Stimulated activated naive B cell treated with anti-CD40 and anti-IgM and Interleukin-4, amounts not matched to agents 10 μg/mL and 1 μg/mL and 100 μg/mL, for 72 hours (primary cell): ENCODE measurements at regions not wholly inside any gene's neighbourhood (a gene's known extent, or its start where the extent isn't known, plus 50 kb on each side); places are given as distances from the start of the nearest gene placed in this dataset.

Source experiments
- ATAC-seq, 2 donors: fragments of 150-1000 bp; cut with Tn5 transposase; replicated peaks; 2 replicates each; pipeline ENCODE4 v1.10.0; 2021; ENCODE audit warnings: moderate library complexity in 1 of 2
- DNase-seq: peaks from one replicate; pipeline ENCODE4 v3.0.0; 2021
- H3K27ac Mint-ChIP-seq: one replicate; pipeline ENCODE4 v1.8.0; 2022; ENCODE audit warnings: mild to moderate bottlenecking, mixed read lengths
- H3K27me3 Mint-ChIP-seq, 2 donors: one replicate each; pipeline ENCODE4 v1.8.0; 2022; ENCODE audit warnings: mixed read lengths in 2 of 2
- H3K36me3 Mint-ChIP-seq, 2 donors: one replicate each; pipeline ENCODE4 v1.8.0; 2022; ENCODE audit warnings: mixed read lengths in 2 of 2, mild to moderate bottlenecking in 1 of 2
- H3K4me1 Mint-ChIP-seq, 2 donors: one replicate each; pipeline ENCODE4 v1.8.0; 2022; ENCODE audit warnings: mixed read lengths in 2 of 2, mild to moderate bottlenecking in 1 of 2
- H3K4me3 Mint-ChIP-seq, 2 donors: one replicate each; pipeline ENCODE4 v1.8.0; 2022; ENCODE audit warnings: mild to moderate bottlenecking in 2 of 2, mixed read lengths in 2 of 2, moderate library complexity in 1 of 2
- H3K9me3 Mint-ChIP-seq, 2 donors: one replicate each; pipeline ENCODE4 v1.8.0; 2022; ENCODE audit warnings: mixed read lengths in 2 of 2, mild to moderate bottlenecking in 1 of 2

DNA sequence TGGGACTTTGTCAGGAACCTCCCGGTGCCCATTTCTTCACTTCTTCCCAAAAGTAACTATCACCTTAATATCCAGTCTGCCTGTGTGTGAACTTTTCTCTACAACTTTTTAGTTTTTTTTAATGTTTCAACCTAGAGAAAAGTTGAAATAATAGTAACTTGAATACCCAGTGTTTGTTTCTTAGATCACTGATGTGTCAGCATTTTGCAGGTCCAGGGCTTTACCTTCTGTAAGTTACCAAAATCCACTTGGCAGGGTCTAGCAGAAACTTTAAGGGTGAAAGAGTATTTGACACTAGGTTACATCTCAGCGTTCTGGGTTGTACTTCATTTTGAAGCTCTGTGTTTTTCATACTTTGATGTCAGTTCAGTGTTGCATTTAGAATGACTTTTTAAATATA lies 372.7 kb downstream of the ARL4A start:
- peaks cover 0 to 3% of the 10 kb centered on the region in 2 donors for H3K36me3 Mint-ChIP-seq
- no peak overlapping the region for H3K27ac Mint-ChIP-seq
- peaks cover 0 to 3% of the 10 kb centered on the region in 2 donors for H3K9me3 Mint-ChIP-seq
- H3K4me3 Mint-ChIP-seq, result no peak overlapping the region
- no peak for ATAC-seq
- no peaks in the 10 kb centered on the region for H3K27me3 Mint-ChIP-seq
- no peak for DNase-seq
- peaks cover 20 to 35% of the 10 kb centered on the region in 2 donors for H3K4me1 Mint-ChIP-seq

DNA sequence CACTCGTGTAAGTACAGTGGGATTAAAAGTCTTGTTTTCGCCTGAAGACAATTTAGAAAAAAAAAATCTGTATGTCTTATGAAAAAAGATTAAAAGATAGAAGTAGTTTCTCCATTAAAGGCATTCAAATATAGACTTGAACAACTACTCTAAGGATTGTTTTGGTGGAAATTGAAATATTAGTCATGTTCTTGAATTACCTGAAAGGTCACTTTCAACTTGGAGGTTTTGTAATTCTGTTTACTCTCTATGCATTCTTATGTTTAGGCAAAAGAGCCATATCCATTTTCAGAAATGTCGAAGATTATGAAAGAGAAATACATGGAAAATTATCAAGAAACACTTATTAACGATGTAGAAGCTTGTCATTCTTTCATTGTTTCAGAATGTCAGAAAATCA lies 373.7 kb downstream of the ARL4A start:
- Mint-ChIP-seq H3K27me3 (no peaks in the 10 kb centered on the region), H3K4me3 (no peak overlapping the region), H3K27ac (no peak overlapping the region), H3K9me3 (peaks cover 0 to 3% of the 10 kb centered on the region in 2 donors), H3K36me3 (peaks cover 0 to 3% of the 10 kb centered on the region in 2 donors), H3K4me1 (peaks cover 13 to 26% of the 10 kb centered on the region in 2 donors)
- DNase-seq, result no peak
- ATAC-seq, result no peak

DNA sequence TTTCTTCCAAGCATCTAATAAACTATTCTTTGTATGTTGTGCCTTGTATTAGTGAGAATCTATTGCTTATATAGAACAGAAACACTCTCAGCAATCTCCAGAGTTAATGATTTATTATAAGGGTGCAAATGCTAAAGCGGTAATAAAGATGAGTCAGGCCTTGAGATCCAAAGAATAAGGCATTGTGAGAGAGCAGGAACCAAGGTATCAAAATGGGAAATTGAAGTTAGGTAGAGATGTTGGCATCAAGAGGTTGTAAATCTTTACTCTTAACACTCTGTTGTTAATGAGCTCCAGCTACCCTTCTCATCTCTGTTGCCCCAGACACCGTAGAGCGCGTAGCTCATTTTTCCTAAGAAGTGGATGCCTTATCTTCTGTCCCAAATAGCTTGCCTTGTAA lies 375.2 kb downstream of the ARL4A start:
- Mint-ChIP-seq H3K4me1 (peaks cover 7 to 13% of the 10 kb centered on the region in 2 donors), H3K9me3 (peaks cover 0 to 3% of the 10 kb centered on the region in 2 donors), H3K36me3 (peaks cover 0 to 3% of the 10 kb centered on the region in 2 donors), H3K27me3 (peaks cover 0 to 3% of the 10 kb centered on the region in 2 donors), H3K4me3 (no peak overlapping the region), H3K27ac (no peak overlapping the region)
- DNase-seq (no peak), ATAC-seq (no peak)

- no peak overlapping the region for H3K4me3 Mint-ChIP-seq
- H3K36me3 Mint-ChIP-seq, result no peaks in the 10 kb centered on the region
- no peak for DNase-seq
Observed at GRCh38 chr7:13067036-13067435, 379.6 kb downstream of the ARL4A start.

DNA sequence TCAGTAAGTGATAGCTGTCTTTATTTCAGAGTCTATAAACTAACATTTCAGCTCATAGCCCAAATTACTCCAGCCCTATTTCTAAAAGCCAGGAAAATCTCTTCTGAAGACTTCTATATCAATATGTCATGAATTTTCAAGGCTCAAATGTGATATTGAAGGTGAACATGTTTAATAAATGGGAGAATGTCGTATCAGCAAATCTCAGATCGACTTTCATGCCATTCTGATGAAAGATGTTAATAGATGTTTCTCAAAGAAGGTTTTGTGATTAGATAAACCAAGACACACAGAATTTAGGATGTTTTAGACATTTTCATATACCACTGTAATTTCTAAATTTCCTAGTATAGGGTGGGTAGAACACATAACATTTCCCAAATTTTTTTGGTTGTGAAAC lies 380.6 kb downstream of the ARL4A start:
- ATAC-seq (no peak), DNase-seq (no peak)
- Mint-ChIP-seq H3K9me3 (no peaks in the 10 kb centered on the region), H3K27me3 (peaks cover 0 to 6% of the 10 kb centered on the region in 2 donors), H3K36me3 (no peaks in the 10 kb centered on the region), H3K4me3 (no peak overlapping the region), H3K27ac (no peak overlapping the region), H3K4me1 (no peaks in the 10 kb centered on the region)

More at GRCh38 chr7:13067036-13067435, 379.6 kb downstream of the ARL4A start:
- Mint-ChIP-seq H3K4me1 (no peaks in the 10 kb centered on the region), H3K27ac (no peak overlapping the region), H3K27me3 (peaks cover 0 to 6% of the 10 kb centered on the region in 2 donors), H3K9me3 (no peaks in the 10 kb centered on the region)
- ATAC-seq, result no peak

DNA sequence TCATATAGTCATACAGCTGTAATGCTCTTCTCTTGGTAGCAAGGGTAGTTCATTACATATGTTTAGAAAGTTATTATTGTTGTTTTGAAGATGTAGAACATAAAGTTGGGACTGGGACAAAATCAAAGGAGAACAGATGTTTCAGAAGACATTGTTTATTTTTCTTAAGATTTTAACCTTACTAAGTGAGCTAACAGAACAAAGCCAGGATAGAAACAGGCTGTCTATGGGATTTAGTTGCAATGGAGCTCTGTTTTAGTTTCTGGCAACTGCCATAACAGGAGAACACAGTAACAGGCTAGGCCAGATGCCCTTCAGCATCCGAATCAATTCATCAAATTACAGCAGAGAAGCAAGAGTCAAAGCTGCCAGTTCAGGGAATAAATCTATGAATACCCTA lies 382.4 kb downstream of the ARL4A start:
- DNase-seq (no peak), ATAC-seq (no peak)
- H3K36me3 Mint-ChIP-seq, result no peaks in the 10 kb centered on the region
- H3K9me3 Mint-ChIP-seq, result no peaks in the 10 kb centered on the region
- no peak overlapping the region for H3K27ac Mint-ChIP-seq
- no peaks in the 10 kb centered on the region for H3K4me1 Mint-ChIP-seq
- no peak overlapping the region for H3K4me3 Mint-ChIP-seq
- H3K27me3 Mint-ChIP-seq, result peaks cover 0 to 6% of the 10 kb centered on the region in 2 donors

DNA sequence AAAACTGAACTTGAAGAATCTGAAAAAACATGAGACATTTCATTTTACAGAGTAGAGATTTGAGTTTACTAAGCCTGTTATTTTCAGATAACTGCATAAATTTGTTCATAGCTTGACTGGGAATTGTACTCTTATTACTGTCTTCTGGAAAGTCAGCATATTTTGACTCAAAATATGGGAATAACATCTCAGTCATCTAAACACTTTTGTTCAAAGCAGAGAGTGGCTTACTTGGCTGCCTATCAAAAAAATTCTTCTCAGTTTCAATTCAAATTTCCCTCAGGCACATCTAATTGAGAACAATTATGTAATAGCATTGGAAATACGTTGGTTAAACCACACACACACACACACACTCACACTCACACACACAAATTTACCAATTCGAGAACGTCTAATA lies 384.6 kb downstream of the ARL4A start:
- Mint-ChIP-seq H3K9me3 (no peaks in the 10 kb centered on the region), H3K36me3 (no peaks in the 10 kb centered on the region), H3K27me3 (peaks cover 0 to 6% of the 10 kb centered on the region in 2 donors), H3K4me1 (no peaks in the 10 kb centered on the region), H3K27ac (no peak overlapping the region), H3K4me3 (no peak overlapping the region)
- DNase-seq (no peak), ATAC-seq (no peak)

DNA sequence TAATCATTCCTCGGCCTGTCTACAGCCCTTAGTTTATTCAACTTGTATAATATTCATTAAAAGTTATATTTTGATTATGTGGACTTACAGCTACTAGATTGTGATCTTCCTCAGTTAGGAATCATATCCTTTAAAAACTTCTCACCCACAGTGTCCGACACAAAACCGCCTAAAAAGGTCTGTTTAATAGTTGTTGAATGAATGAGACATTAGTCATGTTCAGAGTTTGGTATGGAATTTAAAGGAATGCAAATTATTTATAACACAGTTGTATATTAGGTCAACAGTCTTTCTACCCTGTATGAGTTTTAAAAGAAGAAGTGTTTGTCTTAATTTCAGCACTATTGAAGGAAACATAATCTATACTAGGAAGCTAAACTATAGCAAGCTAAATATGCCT lies 390.0 kb downstream of the ARL4A start:
- Mint-ChIP-seq H3K9me3 (no peaks in the 10 kb centered on the region), H3K36me3 (no peaks in the 10 kb centered on the region), H3K27ac (no peak overlapping the region), H3K4me3 (no peak overlapping the region), H3K4me1 (no peaks in the 10 kb centered on the region), H3K27me3 (no peaks in the 10 kb centered on the region)
- DNase-seq (no peak), ATAC-seq (no peak)

DNA sequence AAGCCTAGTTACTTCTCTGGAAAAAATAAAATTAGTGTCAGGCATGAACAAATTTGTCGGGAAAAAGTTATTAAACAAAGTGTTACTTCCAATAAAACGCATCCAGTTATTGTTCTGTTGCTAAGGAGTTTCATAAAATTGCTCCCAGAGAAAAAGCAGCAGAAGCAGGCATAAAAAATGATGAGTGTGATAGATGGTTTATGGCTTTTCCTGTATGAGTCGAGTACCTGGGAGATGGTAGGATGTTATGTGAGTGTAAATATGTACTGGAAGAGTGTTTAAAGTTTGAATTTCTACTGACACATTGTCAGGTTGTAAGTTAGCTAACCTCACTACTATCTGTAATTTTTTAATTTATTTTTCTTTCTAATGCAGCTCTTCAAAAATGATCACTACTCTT lies 390.7 kb downstream of the ARL4A start:
- Mint-ChIP-seq H3K9me3 (no peaks in the 10 kb centered on the region), H3K4me1 (no peaks in the 10 kb centered on the region), H3K27me3 (no peaks in the 10 kb centered on the region), H3K36me3 (no peaks in the 10 kb centered on the region), H3K27ac (no peak overlapping the region), H3K4me3 (no peak overlapping the region)
- ATAC-seq (no peak), DNase-seq (no peak)

DNA sequence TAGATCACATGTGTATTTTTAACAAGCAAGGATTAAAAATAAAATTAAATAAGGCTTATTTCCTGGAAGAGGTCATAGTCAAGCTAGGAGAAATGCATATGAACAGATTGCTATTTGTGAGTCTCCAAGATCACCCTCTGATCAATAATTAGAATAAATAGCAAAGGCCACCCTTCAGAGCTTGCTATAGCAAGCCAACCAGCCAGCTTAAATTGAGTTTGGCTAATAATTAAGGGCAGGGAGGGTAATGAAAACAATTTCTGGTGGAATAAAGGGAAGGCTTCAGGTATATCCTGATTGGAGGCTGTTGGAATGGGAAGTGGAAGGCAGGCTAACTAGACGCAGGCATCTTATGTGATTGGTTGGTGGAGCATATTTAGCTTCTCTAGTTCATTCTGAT lies 403.5 kb downstream of the ARL4A start:
- Mint-ChIP-seq H3K9me3 (no peaks in the 10 kb centered on the region), H3K27me3 (no peaks in the 10 kb centered on the region)
- ATAC-seq, result no peak

GRCh38 chr7:13091974-13092707 lies 404.7 kb downstream of the ARL4A start:
- H3K4me3 Mint-ChIP-seq, result no peak overlapping the region
- no peaks in the 10 kb centered on the region for H3K9me3 Mint-ChIP-seq
- ATAC-seq, result no peak
- H3K36me3 Mint-ChIP-seq, result no peaks in the 10 kb centered on the region
- H3K27ac Mint-ChIP-seq, result no peak overlapping the region
- peaks cover 6 to 17% of the 10 kb centered on the region in 2 donors for H3K4me1 Mint-ChIP-seq
- no peaks in the 10 kb centered on the region for H3K27me3 Mint-ChIP-seq
- DNase-seq, result no peak

More for the DNA sequence above, 403.5 kb downstream of the ARL4A start:
- Mint-ChIP-seq H3K4me1 (peaks cover 6 to 14% of the 10 kb centered on the region in 2 donors), H3K4me3 (no peak overlapping the region), H3K27ac (no peak overlapping the region), H3K36me3 (no peaks in the 10 kb centered on the region)
- no peak for DNase-seq

- no peak overlapping the region for H3K4me3 Mint-ChIP-seq
- no peak overlapping the region for H3K27ac Mint-ChIP-seq
- ATAC-seq, result no peak
- H3K27me3 Mint-ChIP-seq, result no peaks in the 10 kb centered on the region
- peaks cover 6 to 17% of the 10 kb centered on the region in 2 donors for H3K4me1 Mint-ChIP-seq
- H3K9me3 Mint-ChIP-seq, result no peaks in the 10 kb centered on the region
- H3K36me3 Mint-ChIP-seq, result no peaks in the 10 kb centered on the region
- DNase-seq, result no peak
Observed at GRCh38 chr7:13092708-13093005, 405.2 kb downstream of the ARL4A start.

- H3K4me1 Mint-ChIP-seq, result peaks cover 6 to 17% of the 10 kb centered on the region in 2 donors
- H3K36me3 Mint-ChIP-seq, result no peaks in the 10 kb centered on the region
- DNase-seq, result no peak
- no peak overlapping the region for H3K27ac Mint-ChIP-seq
- no peaks in the 10 kb centered on the region for H3K27me3 Mint-ChIP-seq
- no peak for ATAC-seq
- H3K4me3 Mint-ChIP-seq, result no peak overlapping the region
- no peaks in the 10 kb centered on the region for H3K9me3 Mint-ChIP-seq
Observed at GRCh38 chr7:13093160-13093559, 405.7 kb downstream of the ARL4A start.

- peaks cover 6 to 14% of the 10 kb centered on the region in 2 donors for H3K4me1 Mint-ChIP-seq
- no peaks in the 10 kb centered on the region for H3K36me3 Mint-ChIP-seq
- H3K27me3 Mint-ChIP-seq, result no peaks in the 10 kb centered on the region
- H3K27ac Mint-ChIP-seq, result no peak overlapping the region
- no peaks in the 10 kb centered on the region for H3K9me3 Mint-ChIP-seq
- no peak for DNase-seq
- H3K4me3 Mint-ChIP-seq, result no peak overlapping the region
- no peak for ATAC-seq
Observed at GRCh38 chr7:13097499-13097898, 410.1 kb downstream of the ARL4A start.

GRCh38 chr7:13098161-13098560 lies 410.7 kb downstream of the ARL4A start:
- Mint-ChIP-seq H3K27ac (no peak overlapping the region), H3K9me3 (no peaks in the 10 kb centered on the region), H3K4me1 (peaks cover 6 to 10% of the 10 kb centered on the region in 2 donors), H3K27me3 (no peaks in the 10 kb centered on the region), H3K36me3 (no peaks in the 10 kb centered on the region), H3K4me3 (no peak overlapping the region)
- no peak for DNase-seq
- no peak for ATAC-seq
